ENCODE measurements at regions not wholly inside any gene's neighbourhood (a gene's known extent, or its start where the extent isn't known, plus 50 kb on each side); places are given as distances from the start of the nearest gene placed in this dataset.

GRCh38 chr6:92495242-92495641, 924.1 kb downstream of the EPHA7 start:
- ATAC-seq: no peak
- 52 to 81% (median 63%) methylated on average over 1 of the region's 1 CpG for WGBS, 4 donors
- no peak overlapping the region for H3K27ac ChIP-seq

DNA sequence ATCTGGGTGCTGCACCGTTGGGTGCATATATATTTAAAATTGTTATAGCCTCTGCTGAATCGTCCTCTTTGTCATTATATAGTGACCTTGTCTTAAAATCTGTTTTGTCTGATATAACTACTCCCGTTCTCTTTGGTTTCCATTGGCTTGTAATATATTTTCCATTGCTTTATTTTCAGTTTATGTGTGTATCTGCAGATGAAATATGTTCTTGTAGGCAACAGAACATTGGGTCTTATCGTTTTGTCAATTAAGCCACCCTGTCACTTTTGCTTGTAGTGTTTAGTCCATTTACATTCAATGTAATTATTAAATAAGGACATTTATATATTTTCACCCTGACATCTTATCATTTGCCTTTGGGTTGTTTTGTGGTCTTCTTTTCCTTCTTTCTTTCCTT, 933.9 kb downstream of the EPHA7 start:
- no peak overlapping the region for H3K27ac ChIP-seq
- no peaks in the 10 kb centered on the region for H3K36me3 ChIP-seq
- H3K4me3 ChIP-seq: no peak overlapping the region
- no peaks in the 10 kb centered on the region for H3K4me1 ChIP-seq
- intact Hi-C loops (cut with DNase I): no loop called here
- peaks cover 0 to 16% (median 0%) of the 10 kb centered on the region in 12 donors for H3K9me3 ChIP-seq
- H3K27me3 ChIP-seq: no peaks in the 10 kb centered on the region
- TF ChIP-seq CTCF (IDR thresholded peaks at IDR 0.05): no peak
- ATAC-seq: no peak
- DNase-seq: no peak
- WGBS, 4 donors: 85 to 93% (median 90%) methylated on average over 4 of the region's 4 CpGs

More at GRCh38 chr6:92495242-92495641, 924.1 kb downstream of the EPHA7 start:
- no peak for TF ChIP-seq POLR2A (IDR thresholded peaks at IDR 0.05)
- no peak for TF ChIP-seq CTCF (IDR thresholded peaks at IDR 0.05)
- no peak for DNase-seq
- no peak overlapping the region for H3K4me3 ChIP-seq
- no peaks in the 10 kb centered on the region for H3K36me3 ChIP-seq
- no peaks in the 10 kb centered on the region for H3K4me1 ChIP-seq
- H3K9me3 ChIP-seq: no peaks in the 10 kb centered on the region
- intact Hi-C loops (cut with DNase I): no loop called here
- H3K27me3 ChIP-seq: no peaks in the 10 kb centered on the region

GRCh38 chr6:92479831-92480230, 939.5 kb downstream of the EPHA7 start:
- Histone ChIP-seq H3K27ac (no peak overlapping the region), H3K4me1 (no peaks in the 10 kb centered on the region), H3K4me3 (no peak overlapping the region), H3K27me3 (no peaks in the 10 kb centered on the region), H3K9me3 (peaks cover 0 to 14% (median 0%) of the 10 kb centered on the region in 12 donors), H3K36me3 (no peaks in the 10 kb centered on the region)
- 32 to 38% (median 35%) methylated on average over 1 of the region's 1 CpG for WGBS, 4 donors
- DNase-seq: no peak
- intact Hi-C loops (cut with DNase I): no loop called here
- ATAC-seq: no peak
- TF ChIP-seq CTCF (IDR thresholded peaks at IDR 0.05) (no peak), POLR2A (IDR thresholded peaks at IDR 0.05) (no peak)

DNA sequence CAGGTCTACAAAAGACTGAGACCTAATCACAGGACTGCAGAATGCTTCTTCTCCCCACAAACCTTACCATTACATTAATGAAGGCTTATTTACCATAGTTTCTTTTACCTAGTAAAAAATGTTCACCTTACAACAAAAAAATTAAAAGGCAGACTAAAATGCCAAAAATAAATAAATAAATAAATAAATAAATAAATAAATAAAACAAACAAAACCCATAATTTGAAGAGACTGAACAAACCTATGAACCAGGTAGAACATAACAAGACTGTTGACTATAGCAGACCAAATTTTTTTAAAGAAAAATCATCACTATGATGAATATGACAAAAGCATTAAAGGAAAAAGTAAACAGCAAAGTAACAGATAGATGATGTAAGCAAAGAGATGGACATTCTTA, 946.3 kb downstream of the EPHA7 start:
- Histone ChIP-seq H3K27me3 (no peaks in the 10 kb centered on the region), H3K9me3 (peaks cover 0 to 6% (median 0%) of the 10 kb centered on the region in 12 donors), H3K4me1 (no peaks in the 10 kb centered on the region), H3K36me3 (no peaks in the 10 kb centered on the region), H3K27ac (no peak overlapping the region), H3K4me3 (no peak overlapping the region)
- intact Hi-C loops (cut with DNase I): no loop called here
- ATAC-seq: no peak
- no peak for DNase-seq
- TF ChIP-seq CTCF (IDR thresholded peaks at IDR 0.05) (no peak), POLR2A (IDR thresholded peaks at IDR 0.05) (no peak)
